ENCODE measurements at regions not wholly inside any gene's neighbourhood (a gene's known extent, or its start where the extent isn't known, plus 50 kb on each side); places are given as distances from the start of the nearest gene placed in this dataset.

- no peak for DNase-seq (ENCODE audit: low read depth, low spot score)
Measured at GRCh38 chr16:25317732-25318316, 60.2 kb upstream of the ZKSCAN2 start.

- no peak for DNase-seq (ENCODE audit: low read depth, low spot score)
Measured at GRCh38 chr16:25311950-25312349, 54.3 kb upstream of the ZKSCAN2 start.

GRCh38 chr16:25311039-25311438 lies 53.4 kb upstream of the ZKSCAN2 start:
- DNase-seq (ENCODE audit: low read depth, low spot score): no peak
